Left ventricle myocardium inferior (tissue), 1 donor: ENCODE measurements at regions not wholly inside any gene's neighbourhood (a gene's known extent, or its start where the extent isn't known, plus 50 kb on each side); places are given as distances from the start of the nearest gene placed in this dataset.

Experiments
- DNase-seq: peaks from one replicate; pipeline ENCODE4 v3.0.0-alpha.2; 2020
- H3K27ac ChIP-seq: fragments of 200-600 bp; replicated peaks from 2 replicates; pipeline ENCODE4 v1.8.0; 2021
- H3K27me3 ChIP-seq: fragments of 200-600 bp; 2 replicates; pipeline ENCODE4 v1.8.0; 2021; ENCODE audit warnings: low read depth
- H3K36me3 ChIP-seq: fragments of 200-600 bp; 2 replicates; pipeline ENCODE4 v1.8.0; 2021
- H3K4me1 ChIP-seq: fragments of 200-600 bp; 2 replicates; pipeline ENCODE4 v1.8.0; 2021
- H3K4me3 ChIP-seq: fragments of 200-600 bp; 2 replicates; pipeline ENCODE4 v1.8.0; 2021; ENCODE audit warnings: mild to moderate bottlenecking, moderate library complexity
- H3K9me3 ChIP-seq: fragments of 200-600 bp; replicated peaks from 2 replicates; pipeline ENCODE4 v1.8.0; 2021
- CTCF ChIP-seq: fragments of 200-600 bp; IDR thresholded peaks from 2 replicates; pipeline ENCODE4 v1.8.0; 2021; ENCODE audit warnings: antibody characterized with exemption, mild to moderate bottlenecking, borderline replicate concordance
- intact Hi-C: fragments of 100-400 bp; cut with micrococcal nuclease; formaldehyde crosslinking; loops from one replicate; pipeline ENCODE4 v1.11.0; 2022
- donor health status: DM: no; HTN: yes; CAD: no; lungs with severe emphysema.

GRCh38 chr6:18600255-18600654 is 213.1 kb downstream of the RNF144B start:
- DNase-seq: no peak
- Histone ChIP-seq H3K27me3 (peaks cover 11% of the 10 kb centered on the region), H3K4me3 (no peak overlapping the region), H3K4me1 (no peaks in the 10 kb centered on the region), H3K36me3 (no peaks in the 10 kb centered on the region), H3K9me3 (no peaks in the 10 kb centered on the region), H3K27ac (no peak overlapping the region)
- no peak for TF ChIP-seq CTCF
- intact Hi-C loops: no loop called here

- Histone ChIP-seq H3K36me3 (no peaks in the 10 kb centered on the region), H3K4me1 (no peaks in the 10 kb centered on the region), H3K4me3 (no peak overlapping the region), H3K27me3 (peaks cover 21% of the 10 kb centered on the region), H3K9me3 (no peaks in the 10 kb centered on the region), H3K27ac (no peak overlapping the region)
- intact Hi-C loops: no loop called here
- no peak for DNase-seq
- no peak for TF ChIP-seq CTCF
Measured at GRCh38 chr6:18601516-18602020, 214.4 kb downstream of the RNF144B start.

DNA sequence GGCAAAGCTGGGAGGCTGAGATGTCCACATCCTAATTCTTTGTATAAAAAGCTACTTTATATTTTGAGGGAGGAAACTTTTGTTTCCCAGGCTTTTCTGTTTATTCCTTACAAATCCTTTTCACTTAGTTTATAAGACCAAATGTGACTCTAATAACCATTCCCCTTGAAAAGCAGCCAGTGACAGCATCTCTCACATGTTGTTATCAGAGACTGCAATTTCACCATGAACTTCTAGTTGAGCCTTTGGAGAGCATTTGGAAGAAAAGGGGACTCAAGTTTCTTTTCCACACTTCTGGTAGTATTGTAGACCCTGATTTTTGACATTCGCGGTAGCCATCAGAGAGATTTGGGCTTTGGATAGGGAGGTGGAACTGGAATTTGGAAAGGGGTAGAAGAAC is 215.8 kb downstream of the RNF144B start:
- Histone ChIP-seq H3K4me1 (no peaks in the 10 kb centered on the region), H3K9me3 (peaks cover 5% of the 10 kb centered on the region), H3K36me3 (no peaks in the 10 kb centered on the region), H3K27me3 (peaks cover 20% of the 10 kb centered on the region), H3K27ac (no peak overlapping the region), H3K4me3 (no peak overlapping the region)
- intact Hi-C loops: no loop called here
- DNase-seq: no peak
- TF ChIP-seq CTCF: no peak

GRCh38 chr6:18603361-18603760 is 216.2 kb downstream of the RNF144B start:
- no peaks in the 10 kb centered on the region for H3K4me1 ChIP-seq
- no peak overlapping the region for H3K27ac ChIP-seq
- no peak overlapping the region for H3K4me3 ChIP-seq
- no peaks in the 10 kb centered on the region for H3K36me3 ChIP-seq
- H3K9me3 ChIP-seq: peaks cover 9% of the 10 kb centered on the region
- peaks cover 23% of the 10 kb centered on the region for H3K27me3 ChIP-seq
- intact Hi-C loops: no loop called here
- no peak for TF ChIP-seq CTCF
- DNase-seq: no peak

DNA sequence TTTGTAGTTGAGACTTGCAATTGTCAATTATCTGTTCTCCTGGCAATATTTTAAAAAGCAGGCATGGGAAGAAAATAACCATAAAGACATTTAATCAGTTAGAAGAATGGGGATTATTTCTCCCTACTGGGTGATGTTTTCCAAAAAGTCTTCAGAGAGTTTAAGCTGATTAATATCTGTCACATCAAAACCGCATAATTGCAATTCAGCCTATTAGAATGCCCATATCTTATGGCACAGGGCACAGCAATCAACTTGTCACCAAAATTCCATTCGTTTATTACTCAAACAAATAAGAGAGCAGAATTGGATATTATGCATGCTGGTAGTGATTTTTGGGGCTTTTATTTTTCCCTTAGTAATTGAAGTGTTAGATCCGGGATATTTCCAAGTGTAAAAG is 218.7 kb downstream of the RNF144B start:
- Histone ChIP-seq H3K36me3 (no peaks in the 10 kb centered on the region), H3K4me3 (no peak overlapping the region), H3K27ac (no peak overlapping the region), H3K9me3 (peaks cover 19% of the 10 kb centered on the region), H3K27me3 (peaks cover 29% of the 10 kb centered on the region), H3K4me1 (no peaks in the 10 kb centered on the region)
- no peak for DNase-seq
- no peak for TF ChIP-seq CTCF
- intact Hi-C loops: no loop called here

DNA sequence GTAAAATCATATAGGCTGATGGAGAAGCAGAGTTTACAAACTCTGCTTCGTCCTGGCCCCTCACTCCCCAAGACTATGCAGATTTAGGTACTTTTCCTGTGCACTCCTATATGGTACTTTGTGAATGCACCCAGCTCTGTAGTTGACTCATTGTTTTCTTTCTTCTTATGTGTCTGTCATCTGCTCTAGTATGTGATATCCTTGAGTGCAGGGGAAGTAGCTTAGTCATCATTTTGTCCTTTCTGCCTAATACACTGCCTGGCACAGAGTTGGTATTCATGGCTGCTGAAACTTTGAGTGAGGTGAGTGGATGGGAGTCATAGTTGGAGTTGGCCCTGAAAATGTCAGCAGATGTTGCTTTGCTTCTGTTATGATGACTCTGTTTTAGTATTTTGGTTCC is 222.6 kb downstream of the RNF144B start:
- no peak for DNase-seq
- Histone ChIP-seq H3K4me3 (no peak overlapping the region), H3K4me1 (no peaks in the 10 kb centered on the region), H3K27me3 (peaks cover 26% of the 10 kb centered on the region), H3K27ac (no peak overlapping the region), H3K9me3 (peaks cover 19% of the 10 kb centered on the region), H3K36me3 (no peaks in the 10 kb centered on the region)
- TF ChIP-seq CTCF: no peak
- intact Hi-C loops: no loop called here
